ENCODE measurements at regions not wholly inside any gene's neighbourhood (a gene's known extent, or its start where the extent isn't known, plus 50 kb on each side); places are given as distances from the start of the nearest gene placed in this dataset.

- Histone ChIP-seq H3K9me3 (ENCODE audit: control insufficient read depth in 2 of 2, insufficient read depth in 1 of 2, low read depth in 1 of 2, low read length in 1 of 2) (peaks cover 7 to 19% of the 10 kb centered on the region in 2 donors), H3K4me1 (ENCODE audit: control insufficient read depth in 2 of 2, insufficient read depth in 2 of 2, low read length in 1 of 2) (no peaks in the 10 kb centered on the region), H3K36me3 (ENCODE audit: control insufficient read depth in 2 of 2, insufficient read depth in 2 of 2, low read length in 1 of 2) (no peaks in the 10 kb centered on the region), H3K4me3 (ENCODE audit: low read depth in 1 of 2, low read length in 2 of 2) (no peak overlapping the region), H3K27ac (ENCODE audit: low read depth in 2 of 2, low read length in 1 of 2) (no peak overlapping the region), H3K27me3 (ENCODE audit: control insufficient read depth in 1 of 2, insufficient read depth in 2 of 2, low read length in 2 of 2) (no peaks in the 10 kb centered on the region)
- 91% methylated on average over 18 of the region's 18 CpGs for WGBS, 2 donors
Measured at GRCh38 chr10:128500642-128501041, 374.4 kb upstream of the MKI67 start.

GRCh38 chr10:128505346-128505745 lies 379.1 kb upstream of the MKI67 start:
- Histone ChIP-seq H3K9me3 (ENCODE audit: control insufficient read depth in 2 of 2, insufficient read depth in 1 of 2, low read depth in 1 of 2, low read length in 1 of 2) (peaks cover 0 to 5% of the 10 kb centered on the region in 2 donors), H3K4me3 (ENCODE audit: low read depth in 1 of 2, low read length in 2 of 2) (no peak overlapping the region), H3K27ac (ENCODE audit: low read depth in 2 of 2, low read length in 1 of 2) (no peak overlapping the region), H3K36me3 (ENCODE audit: control insufficient read depth in 2 of 2, insufficient read depth in 2 of 2, low read length in 1 of 2) (no peaks in the 10 kb centered on the region), H3K27me3 (ENCODE audit: control insufficient read depth in 1 of 2, insufficient read depth in 2 of 2, low read length in 2 of 2) (no peaks in the 10 kb centered on the region), H3K4me1 (ENCODE audit: control insufficient read depth in 2 of 2, insufficient read depth in 2 of 2, low read length in 1 of 2) (no peaks in the 10 kb centered on the region)
- 60 to 66% methylated on average over 6 of the region's 6 CpGs for WGBS, 2 donors

GRCh38 chr10:128506423-128506822 lies 380.2 kb upstream of the MKI67 start:
- Histone ChIP-seq H3K27ac (ENCODE audit: low read depth in 2 of 2, low read length in 1 of 2) (no peak overlapping the region), H3K9me3 (ENCODE audit: control insufficient read depth in 2 of 2, insufficient read depth in 1 of 2, low read depth in 1 of 2, low read length in 1 of 2) (peaks cover 0 to 9% of the 10 kb centered on the region in 2 donors), H3K4me3 (ENCODE audit: low read depth in 1 of 2, low read length in 2 of 2) (no peak overlapping the region), H3K4me1 (ENCODE audit: control insufficient read depth in 2 of 2, insufficient read depth in 2 of 2, low read length in 1 of 2) (no peaks in the 10 kb centered on the region), H3K27me3 (ENCODE audit: control insufficient read depth in 1 of 2, insufficient read depth in 2 of 2, low read length in 2 of 2) (no peaks in the 10 kb centered on the region), H3K36me3 (ENCODE audit: control insufficient read depth in 2 of 2, insufficient read depth in 2 of 2, low read length in 1 of 2) (no peaks in the 10 kb centered on the region)
- WGBS, 2 donors, result 77 to 82% methylated on average over 2 of the region's 2 CpGs

- Histone ChIP-seq H3K4me1 (ENCODE audit: control insufficient read depth in 2 of 2, insufficient read depth in 2 of 2, low read length in 1 of 2) (no peaks in the 10 kb centered on the region), H3K27me3 (ENCODE audit: control insufficient read depth in 1 of 2, insufficient read depth in 2 of 2, low read length in 2 of 2) (no peaks in the 10 kb centered on the region), H3K27ac (ENCODE audit: low read depth in 2 of 2, low read length in 1 of 2) (no peak overlapping the region), H3K36me3 (ENCODE audit: control insufficient read depth in 2 of 2, insufficient read depth in 2 of 2, low read length in 1 of 2) (no peaks in the 10 kb centered on the region), H3K4me3 (ENCODE audit: low read depth in 1 of 2, low read length in 2 of 2) (no peak overlapping the region), H3K9me3 (ENCODE audit: control insufficient read depth in 2 of 2, insufficient read depth in 1 of 2, low read depth in 1 of 2, low read length in 1 of 2) (peaks cover 0 to 7% of the 10 kb centered on the region in 2 donors)
- WGBS, 2 donors, result 43 to 60% methylated on average over 2 of the region's 2 CpGs
Measured at GRCh38 chr10:128507066-128507465, 380.8 kb upstream of the MKI67 start.

- Histone ChIP-seq H3K4me3 (ENCODE audit: low read depth in 1 of 2, low read length in 2 of 2) (no peak overlapping the region), H3K36me3 (ENCODE audit: control insufficient read depth in 2 of 2, insufficient read depth in 2 of 2, low read length in 1 of 2) (no peaks in the 10 kb centered on the region), H3K27me3 (ENCODE audit: control insufficient read depth in 1 of 2, insufficient read depth in 2 of 2, low read length in 2 of 2) (no peaks in the 10 kb centered on the region), H3K9me3 (ENCODE audit: control insufficient read depth in 2 of 2, insufficient read depth in 1 of 2, low read depth in 1 of 2, low read length in 1 of 2) (peaks cover 0 to 7% of the 10 kb centered on the region in 2 donors), H3K27ac (ENCODE audit: low read depth in 2 of 2, low read length in 1 of 2) (no peak overlapping the region), H3K4me1 (ENCODE audit: control insufficient read depth in 2 of 2, insufficient read depth in 2 of 2, low read length in 1 of 2) (no peaks in the 10 kb centered on the region)
- WGBS, 2 donors, result 57 to 58% methylated on average over 11 of the region's 11 CpGs
Measured at GRCh38 chr10:128511284-128511683, 385.1 kb upstream of the MKI67 start.

GRCh38 chr10:128512767-128513166 lies 386.5 kb upstream of the MKI67 start:
- Histone ChIP-seq H3K27me3 (ENCODE audit: control insufficient read depth in 1 of 2, insufficient read depth in 2 of 2, low read length in 2 of 2) (no peaks in the 10 kb centered on the region), H3K9me3 (ENCODE audit: control insufficient read depth in 2 of 2, insufficient read depth in 1 of 2, low read depth in 1 of 2, low read length in 1 of 2) (peaks cover 0 to 7% of the 10 kb centered on the region in 2 donors), H3K4me1 (ENCODE audit: control insufficient read depth in 2 of 2, insufficient read depth in 2 of 2, low read length in 1 of 2) (no peaks in the 10 kb centered on the region), H3K27ac (ENCODE audit: low read depth in 2 of 2, low read length in 1 of 2) (no peak overlapping the region), H3K4me3 (ENCODE audit: low read depth in 1 of 2, low read length in 2 of 2) (no peak overlapping the region), H3K36me3 (ENCODE audit: control insufficient read depth in 2 of 2, insufficient read depth in 2 of 2, low read length in 1 of 2) (no peaks in the 10 kb centered on the region)
- WGBS, 2 donors, result 85 to 87% methylated on average over 7 of the region's 7 CpGs

- WGBS, 2 donors, result 76 to 79% methylated on average over 6 of the region's 6 CpGs
- Histone ChIP-seq H3K4me3 (ENCODE audit: low read depth in 1 of 2, low read length in 2 of 2) (no peak overlapping the region), H3K36me3 (ENCODE audit: control insufficient read depth in 2 of 2, insufficient read depth in 2 of 2, low read length in 1 of 2) (no peaks in the 10 kb centered on the region), H3K27ac (ENCODE audit: low read depth in 2 of 2, low read length in 1 of 2) (no peak overlapping the region), H3K27me3 (ENCODE audit: control insufficient read depth in 1 of 2, insufficient read depth in 2 of 2, low read length in 2 of 2) (no peaks in the 10 kb centered on the region), H3K9me3 (ENCODE audit: control insufficient read depth in 2 of 2, insufficient read depth in 1 of 2, low read depth in 1 of 2, low read length in 1 of 2) (peaks cover 0 to 7% of the 10 kb centered on the region in 2 donors), H3K4me1 (ENCODE audit: control insufficient read depth in 2 of 2, insufficient read depth in 2 of 2, low read length in 1 of 2) (no peaks in the 10 kb centered on the region)
Measured at GRCh38 chr10:128514536-128514935, 388.3 kb upstream of the MKI67 start.

GRCh38 chr10:128516180-128516579 lies 390.0 kb upstream of the MKI67 start:
- peaks cover 4 to 12% of the 10 kb centered on the region in 2 donors for H3K9me3 ChIP-seq (ENCODE audit: control insufficient read depth in 2 of 2, insufficient read depth in 1 of 2, low read depth in 1 of 2, low read length in 1 of 2)
- H3K4me1 ChIP-seq (ENCODE audit: control insufficient read depth in 2 of 2, insufficient read depth in 2 of 2, low read length in 1 of 2), result no peaks in the 10 kb centered on the region
- no peaks in the 10 kb centered on the region for H3K36me3 ChIP-seq (ENCODE audit: control insufficient read depth in 2 of 2, insufficient read depth in 2 of 2, low read length in 1 of 2)
- WGBS, 2 donors, result 77% methylated on average over 3 of the region's 3 CpGs
- H3K27ac ChIP-seq (ENCODE audit: low read depth in 2 of 2, low read length in 1 of 2), result no peak overlapping the region
- H3K27me3 ChIP-seq (ENCODE audit: control insufficient read depth in 1 of 2, insufficient read depth in 2 of 2, low read length in 2 of 2), result no peaks in the 10 kb centered on the region
- H3K4me3 ChIP-seq (ENCODE audit: low read depth in 1 of 2, low read length in 2 of 2), result no peak overlapping the region

- Histone ChIP-seq H3K9me3 (ENCODE audit: control insufficient read depth in 2 of 2, insufficient read depth in 1 of 2, low read depth in 1 of 2, low read length in 1 of 2) (peaks cover 5 to 9% of the 10 kb centered on the region in 2 donors), H3K4me1 (ENCODE audit: control insufficient read depth in 2 of 2, insufficient read depth in 2 of 2, low read length in 1 of 2) (no peaks in the 10 kb centered on the region), H3K36me3 (ENCODE audit: control insufficient read depth in 2 of 2, insufficient read depth in 2 of 2, low read length in 1 of 2) (no peaks in the 10 kb centered on the region), H3K27ac (ENCODE audit: low read depth in 2 of 2, low read length in 1 of 2) (no peak overlapping the region), H3K27me3 (ENCODE audit: control insufficient read depth in 1 of 2, insufficient read depth in 2 of 2, low read length in 2 of 2) (no peaks in the 10 kb centered on the region), H3K4me3 (ENCODE audit: low read depth in 1 of 2, low read length in 2 of 2) (no peak overlapping the region)
- WGBS, 2 donors, result 80 to 81% methylated on average over 11 of the region's 11 CpGs
Measured at GRCh38 chr10:128517167-128517566, 390.9 kb upstream of the MKI67 start.

GRCh38 chr10:128518000-128518399 lies 391.8 kb upstream of the MKI67 start:
- Histone ChIP-seq H3K4me3 (ENCODE audit: low read depth in 1 of 2, low read length in 2 of 2) (no peak overlapping the region), H3K9me3 (ENCODE audit: control insufficient read depth in 2 of 2, insufficient read depth in 1 of 2, low read depth in 1 of 2, low read length in 1 of 2) (peaks cover 6 to 9% of the 10 kb centered on the region in 2 donors), H3K27me3 (ENCODE audit: control insufficient read depth in 1 of 2, insufficient read depth in 2 of 2, low read length in 2 of 2) (no peaks in the 10 kb centered on the region), H3K27ac (ENCODE audit: low read depth in 2 of 2, low read length in 1 of 2) (no peak overlapping the region), H3K4me1 (ENCODE audit: control insufficient read depth in 2 of 2, insufficient read depth in 2 of 2, low read length in 1 of 2) (no peaks in the 10 kb centered on the region), H3K36me3 (ENCODE audit: control insufficient read depth in 2 of 2, insufficient read depth in 2 of 2, low read length in 1 of 2) (no peaks in the 10 kb centered on the region)
- WGBS, 2 donors, result 69 to 75% methylated on average over 11 of the region's 11 CpGs
